ENCODE measurements at regions not wholly inside any gene's neighbourhood (a gene's known extent, or its start where the extent isn't known, plus 50 kb on each side); places are given as distances from the start of the nearest gene placed in this dataset.
"Not testable (repeated sequence)": the region's sequence is repeated elsewhere in the genome, so short reads cannot be mapped to it uniquely, and the experiment has no call there.

- no peak for DNase-seq
Observed at GRCh38 chr12:60205500-60205899, 609.7 kb downstream of the SLC16A7 start.

GRCh38 chr12:60209521-60209920 lies 613.7 kb downstream of the SLC16A7 start:
- DNase-seq: no peak

- no peak for DNase-seq
Observed at GRCh38 chr12:60209933-60210332, 614.1 kb downstream of the SLC16A7 start.

GRCh38 chr12:60210756-60211155 lies 614.9 kb downstream of the SLC16A7 start:
- no peak for DNase-seq

- no peak for DNase-seq
Observed at GRCh38 chr12:60211244-60211643, 615.4 kb downstream of the SLC16A7 start.

- no peak for DNase-seq
Observed at GRCh38 chr12:60212159-60213000, 616.6 kb downstream of the SLC16A7 start.

GRCh38 chr12:60213272-60213671 lies 617.4 kb downstream of the SLC16A7 start:
- not testable (repeated sequence) for DNase-seq

- DNase-seq: no peak
Observed at GRCh38 chr12:60216226-60216625, 620.4 kb downstream of the SLC16A7 start.

- DNase-seq: no peak
Observed at GRCh38 chr12:60223242-60223641, 627.4 kb downstream of the SLC16A7 start.

GRCh38 chr12:60225216-60226000 lies 629.6 kb downstream of the SLC16A7 start:
- DNase-seq: no peak

GRCh38 chr12:60227916-60228315 lies 632.1 kb downstream of the SLC16A7 start:
- no peak for DNase-seq

GRCh38 chr12:60230056-60230455 lies 634.2 kb downstream of the SLC16A7 start:
- no peak for DNase-seq

- no peak for DNase-seq
Observed at GRCh38 chr12:60231303-60231702, 635.5 kb downstream of the SLC16A7 start.

GRCh38 chr12:60231976-60232907 lies 636.4 kb downstream of the SLC16A7 start:
- DNase-seq: no peak

- DNase-seq: not testable (repeated sequence)
Observed at GRCh38 chr12:60234611-60235195, 638.9 kb downstream of the SLC16A7 start.

GRCh38 chr12:60235261-60235660 lies 639.4 kb downstream of the SLC16A7 start:
- no peak for DNase-seq

GRCh38 chr12:60236416-60236815 lies 640.6 kb downstream of the SLC16A7 start:
- DNase-seq: not testable (repeated sequence)

GRCh38 chr12:60240891-60241290 lies 645.1 kb downstream of the SLC16A7 start:
- no peak for DNase-seq

- DNase-seq: no peak
Observed at GRCh38 chr12:60251091-60251490, 655.3 kb downstream of the SLC16A7 start.

GRCh38 chr12:60252359-60253096 lies 656.7 kb downstream of the SLC16A7 start:
- no peak for DNase-seq

- no peak for DNase-seq
Observed at GRCh38 chr12:60255044-60255443, 659.2 kb downstream of the SLC16A7 start.

GRCh38 chr12:60257063-60257462 lies 661.2 kb downstream of the SLC16A7 start:
- DNase-seq: no peak
